ENCODE measurements at regions not wholly inside any gene's neighbourhood (a gene's known extent, or its start where the extent isn't known, plus 50 kb on each side); places are given as distances from the start of the nearest gene placed in this dataset.

- no peak for FAIRE-seq
These were observed 493.0 kb downstream of the TLL1 start for GRCh38 chr4:166366012-166366411.

DNA sequence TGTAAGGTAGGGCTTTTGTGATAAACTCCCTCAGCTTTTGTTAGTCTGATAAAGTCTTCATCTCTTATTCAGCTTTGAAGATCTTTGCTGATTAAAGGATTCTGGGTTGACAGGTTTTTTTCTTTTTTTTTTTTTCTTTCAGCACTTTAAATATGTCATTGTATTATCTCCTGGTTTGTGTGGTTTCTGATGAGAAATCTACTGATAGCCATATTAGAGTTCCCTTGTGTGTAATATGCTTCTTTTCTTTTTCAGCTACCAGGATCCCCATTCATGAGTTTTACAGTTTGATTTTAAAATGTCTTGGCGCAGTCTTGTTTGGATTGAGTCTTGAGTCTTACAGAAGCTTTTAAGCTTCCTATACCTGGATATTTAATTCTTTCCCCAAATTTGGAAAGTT, 504.5 kb downstream of the TLL1 start:
- no peak for FAIRE-seq

DNA sequence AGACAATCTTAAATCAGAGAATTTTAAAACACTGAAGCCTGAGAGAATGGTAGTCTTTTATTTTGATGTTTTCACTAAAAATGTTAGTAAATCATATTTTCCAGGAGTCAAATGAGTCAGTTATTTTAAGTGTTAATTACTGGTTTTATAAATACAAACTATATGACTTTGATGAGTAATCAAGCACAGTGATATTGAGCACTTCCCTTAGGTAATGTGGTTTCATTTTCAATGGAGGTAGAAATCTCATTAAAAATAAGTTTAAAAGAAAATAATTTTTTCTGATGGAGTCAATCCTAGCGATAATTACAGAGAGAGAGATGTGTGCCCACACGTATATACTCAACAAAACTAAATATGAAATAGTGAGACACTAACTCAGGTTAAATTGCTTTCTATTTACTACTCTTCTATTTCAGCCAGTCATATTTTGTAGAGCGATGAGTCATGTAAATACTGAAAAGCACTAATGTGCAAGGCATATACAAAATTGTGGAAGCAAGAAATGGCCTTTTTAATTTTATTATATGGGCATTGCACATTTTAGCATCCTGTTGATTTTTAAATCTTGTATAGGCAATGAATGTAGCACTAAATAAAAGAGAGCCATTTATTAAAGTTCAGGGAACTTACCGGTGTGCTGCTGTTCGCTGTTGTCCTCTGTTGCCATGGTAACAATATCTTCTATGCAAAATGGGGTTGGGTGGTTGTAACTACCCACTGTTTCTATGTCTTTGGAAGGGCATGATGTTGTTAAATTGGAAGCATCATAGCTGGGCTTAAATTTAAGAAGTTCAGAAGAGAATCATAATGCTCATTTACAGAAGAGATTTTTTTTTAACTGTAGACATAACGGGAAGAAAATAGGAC, 513.7 kb downstream of the TLL1 start:
- FAIRE-seq: no peak

DNA sequence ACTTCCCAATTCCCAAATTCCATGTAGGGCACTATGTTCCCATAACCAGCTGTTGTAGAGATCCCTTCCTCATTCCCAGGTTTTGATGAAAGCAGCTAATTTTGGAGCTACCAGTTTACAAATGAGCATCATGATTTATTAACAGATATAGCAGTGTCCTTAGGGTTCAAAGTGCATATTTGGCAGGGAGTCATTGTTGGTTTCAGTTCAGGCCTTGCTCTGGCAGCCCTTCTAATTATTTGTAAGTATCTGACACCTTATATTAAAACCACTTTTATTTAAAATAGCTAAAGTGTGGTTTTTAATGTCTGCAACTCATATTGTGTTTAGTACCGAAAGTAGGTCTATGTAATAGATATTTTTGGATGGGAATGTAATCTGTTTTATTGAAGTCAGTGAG, 518.5 kb downstream of the TLL1 start:
- no peak for FAIRE-seq

DNA sequence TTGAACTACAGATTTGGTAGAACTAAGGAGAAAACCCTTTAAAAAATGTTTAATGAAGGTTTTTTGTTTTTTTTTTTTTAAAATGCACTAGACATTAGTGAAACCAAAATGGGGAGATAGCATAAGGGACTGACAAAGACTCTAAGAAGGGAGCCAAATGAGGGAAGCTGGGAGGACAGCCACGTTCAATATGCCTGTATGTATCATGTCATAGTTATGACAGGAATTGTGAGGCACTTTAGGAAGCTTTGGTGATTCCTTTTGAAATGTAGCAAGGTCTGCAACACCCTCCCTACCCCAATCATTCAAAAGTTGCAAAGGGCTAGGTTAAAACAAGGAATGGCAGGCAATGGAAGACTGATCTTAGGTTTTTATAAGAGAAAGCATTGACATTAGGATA, 526.0 kb downstream of the TLL1 start:
- FAIRE-seq: no peak

DNA sequence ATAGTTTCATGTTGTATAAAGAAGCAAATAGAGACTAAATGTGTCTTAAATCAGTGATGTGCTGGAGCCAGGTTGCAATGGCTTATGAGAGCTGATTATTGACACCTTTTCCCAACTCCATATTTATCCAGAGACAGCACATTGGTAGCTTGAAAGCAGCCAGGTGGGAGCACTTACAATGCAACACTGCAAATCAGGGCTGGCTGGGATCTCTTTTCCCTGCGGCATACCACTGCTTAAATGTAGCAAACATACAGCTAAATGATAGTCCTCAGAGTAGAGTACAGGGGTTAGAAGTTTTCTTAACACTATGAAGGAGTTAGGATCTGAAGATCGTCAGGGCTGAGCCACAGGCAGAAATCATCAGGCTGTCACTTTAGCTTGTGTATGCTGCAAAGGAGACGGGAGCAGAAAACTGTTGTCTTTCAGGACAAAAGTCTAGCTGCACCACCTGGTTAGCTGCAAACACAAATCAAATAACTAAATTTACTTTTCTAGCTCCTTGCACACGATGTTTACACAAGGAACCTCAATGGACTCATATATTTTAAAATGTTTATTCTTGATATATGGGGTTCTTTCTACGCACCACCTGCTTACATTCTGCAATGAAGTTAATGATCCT, 527.3 kb downstream of the TLL1 start:
- no peak for FAIRE-seq

- no peak for FAIRE-seq
These were observed 540.3 kb downstream of the TLL1 start for GRCh38 chr4:166413356-166413755.

- FAIRE-seq: no peak
These were observed 541.4 kb downstream of the TLL1 start for GRCh38 chr4:166414431-166414830.

GRCh38 chr4:166415749-166416148, 542.7 kb downstream of the TLL1 start:
- no peak for FAIRE-seq

DNA sequence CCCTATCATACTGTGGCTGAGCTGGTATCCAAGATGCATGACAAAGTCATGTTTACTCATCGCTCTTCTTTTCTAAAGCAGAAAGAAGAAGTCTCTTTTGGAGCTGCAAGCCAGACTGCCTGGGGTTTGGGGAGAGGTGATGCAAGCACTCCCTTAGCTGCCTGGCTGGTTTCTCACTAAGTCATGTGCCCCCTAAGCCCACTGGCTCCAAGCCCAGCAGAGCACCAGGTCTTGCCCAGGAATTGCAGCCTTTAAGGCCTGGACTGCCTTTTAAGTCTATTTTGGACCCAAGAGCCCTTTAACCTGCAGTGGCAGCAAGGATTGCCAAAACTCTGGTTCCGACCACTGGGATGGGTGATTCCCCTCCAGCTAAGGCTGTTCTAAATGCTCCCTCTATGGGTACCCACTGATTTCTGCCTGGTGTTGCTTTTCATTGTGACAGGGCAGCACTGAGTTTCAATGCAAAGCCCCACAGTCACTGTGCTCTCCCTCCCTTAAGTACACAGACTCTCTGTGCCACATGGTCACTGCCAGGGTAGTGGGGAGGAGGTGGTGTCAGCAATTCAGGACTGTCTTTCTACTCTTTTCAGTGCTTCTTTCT, 548.6 kb downstream of the TLL1 start:
- FAIRE-seq: no peak

GRCh38 chr4:166422475-166422874, 549.4 kb downstream of the TLL1 start:
- no peak for FAIRE-seq

GRCh38 chr4:166426300-166426863, 553.3 kb downstream of the TLL1 start:
- no peak for FAIRE-seq

DNA sequence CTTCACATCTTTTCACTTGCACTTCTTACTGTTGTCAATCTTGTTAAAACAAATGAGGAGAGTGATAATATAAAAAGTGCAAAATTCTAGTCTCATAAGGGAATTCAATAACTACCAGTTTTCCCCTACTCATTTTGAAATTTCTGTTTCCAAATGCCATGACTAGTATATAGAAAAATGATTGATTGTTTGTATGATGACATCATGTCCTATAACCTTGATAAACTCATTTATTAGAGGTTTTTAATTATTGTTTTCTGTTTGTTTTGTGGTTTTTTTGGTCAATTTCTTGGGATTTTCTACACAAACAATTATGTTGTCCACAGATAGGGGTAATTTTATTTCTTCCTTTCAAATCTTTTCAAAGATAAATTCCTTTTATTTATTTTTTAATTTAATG, 559.1 kb downstream of the TLL1 start:
- peak; percentile 60 for FAIRE-seq

DNA sequence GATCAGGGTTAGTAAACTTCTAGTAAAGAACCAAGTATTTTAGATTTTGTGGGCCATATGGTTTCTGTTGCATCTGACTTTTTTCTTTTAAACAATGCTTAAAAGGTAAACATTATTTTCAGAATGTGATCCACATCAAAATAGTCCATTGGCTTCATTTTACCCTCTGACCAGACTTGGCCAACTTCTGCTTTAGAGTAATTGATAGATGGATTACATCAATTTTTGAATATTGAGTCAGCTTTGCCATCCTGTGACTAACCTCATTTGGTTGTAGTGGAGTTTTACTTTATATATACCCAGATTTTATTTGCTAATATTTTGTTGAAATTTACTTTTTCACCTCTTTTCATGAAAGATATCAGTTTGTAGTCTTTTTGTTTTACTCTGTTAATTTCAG, 559.8 kb downstream of the TLL1 start:
- no peak for FAIRE-seq

GRCh38 chr4:166435449-166435848, 562.4 kb downstream of the TLL1 start:
- FAIRE-seq: no peak

DNA sequence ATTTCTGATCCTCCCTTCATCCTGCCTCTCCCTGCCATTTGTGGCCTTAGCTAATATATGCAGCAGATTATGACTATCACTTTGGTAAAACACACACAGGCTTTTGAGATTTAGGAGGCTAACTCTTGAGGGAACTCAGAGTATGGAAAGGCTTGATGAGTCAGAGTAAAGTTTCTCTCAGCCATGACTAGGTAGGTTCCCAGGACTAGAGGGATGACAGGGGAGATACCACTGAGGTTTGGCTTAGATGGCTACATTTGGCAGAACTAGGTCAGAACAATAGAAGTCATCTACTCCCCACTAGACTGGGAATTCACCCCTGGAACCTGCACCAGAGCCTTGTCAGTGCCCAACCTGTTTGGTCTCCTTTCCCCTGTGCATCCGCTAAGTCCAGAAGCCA, 585.7 kb downstream of the TLL1 start:
- no peak for FAIRE-seq

- FAIRE-seq: no peak
These were observed 586.6 kb downstream of the TLL1 start for GRCh38 chr4:166459621-166460020.

GRCh38 chr4:166460769-166461550, 587.9 kb downstream of the TLL1 start:
- FAIRE-seq: no peak

DNA sequence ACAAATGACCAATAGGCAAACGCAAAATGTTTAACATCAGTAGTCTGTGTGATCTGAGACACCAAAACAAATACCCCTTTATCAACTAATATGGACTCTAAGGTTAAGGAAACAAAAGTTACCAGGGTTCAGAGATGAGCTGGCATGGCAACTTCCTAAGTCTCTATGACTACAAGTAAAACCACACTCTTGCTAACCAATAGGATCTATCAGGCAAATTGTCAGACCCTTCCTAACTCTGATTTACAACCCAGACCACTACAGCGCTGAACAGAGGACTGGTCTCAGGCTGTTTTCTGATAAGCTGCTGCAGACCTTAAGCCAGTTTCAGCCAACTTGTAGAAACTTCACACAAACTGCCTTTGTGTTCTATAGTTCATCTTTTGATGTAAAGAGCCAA, 608.0 kb downstream of the TLL1 start:
- no peak for FAIRE-seq

DNA sequence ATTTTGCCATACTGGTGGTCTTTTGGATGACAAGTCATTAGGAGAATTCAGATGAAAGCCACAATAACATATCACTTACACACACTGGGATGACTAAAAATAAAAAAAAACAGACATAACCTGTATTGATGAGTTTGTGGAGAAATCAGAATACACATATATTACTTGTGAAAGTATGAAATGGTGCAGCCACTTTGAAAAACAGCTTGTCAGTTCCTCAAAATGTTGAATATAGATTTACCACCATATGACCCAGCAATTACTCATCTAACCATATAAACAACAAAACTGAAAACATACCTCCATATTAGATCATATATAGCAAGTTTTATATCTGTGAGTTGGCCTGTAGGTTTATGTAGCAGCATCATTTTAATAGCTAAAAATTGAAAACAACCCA, 608.7 kb downstream of the TLL1 start:
- FAIRE-seq: no peak

GRCh38 chr4:166482758-166483157, 609.7 kb downstream of the TLL1 start:
- FAIRE-seq: no peak

DNA sequence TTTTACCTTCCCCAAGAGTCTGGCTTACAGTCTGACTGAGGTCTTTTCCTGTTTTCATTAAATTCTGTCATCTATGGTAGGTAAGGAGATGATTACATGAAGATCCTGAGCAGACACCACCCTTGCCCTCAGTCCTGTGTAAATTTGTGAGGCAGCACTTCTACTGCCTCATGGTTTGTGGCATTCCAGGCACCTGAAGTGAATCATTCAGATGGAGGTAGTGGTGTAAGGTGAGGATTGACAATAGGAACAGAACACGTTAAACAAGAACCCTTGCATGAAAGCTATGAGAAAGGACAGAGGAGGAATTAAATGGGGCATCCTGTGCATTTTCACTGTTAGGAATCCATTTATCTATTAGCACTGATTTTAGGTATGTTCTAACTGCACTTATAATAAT, 618.6 kb downstream of the TLL1 start:
- FAIRE-seq: no peak

- no peak for FAIRE-seq
These were observed 620.9 kb downstream of the TLL1 start for GRCh38 chr4:166493924-166494345.
